Neural cell (in vitro differentiated cells): ENCODE measurements at regions not wholly inside any gene's neighbourhood (a gene's known extent, or its start where the extent isn't known, plus 50 kb on each side); places are given as distances from the start of the nearest gene placed in this dataset.

ENCODE experiments used
- H2AFZ ChIP-seq: fragments of 200-600, 300-800 bp; sonication (generic), shearing (Covaris generic); 2 replicates; pipeline ENCODE4 v1.6.0; 2014; ENCODE audit warnings: low read depth, mild to moderate bottlenecking, antibody characterized with exemption, low read length, moderate library complexity
- H3F3A ChIP-seq: fragments of 200-600 bp; shearing (Covaris generic); 2 replicates; pipeline ENCODE4 v1.6.1; 2016; ENCODE audit warnings: mild to moderate bottlenecking, moderate library complexity, mixed read lengths, antibody characterized with exemption, low read length; ENCODE audit not compliant: insufficient read depth, poor library complexity, severe bottlenecking
- H3K27ac ChIP-seq: fragments of 200-600, 300-800 bp; sonication (generic), shearing (Covaris generic); 2 replicates; pipeline ENCODE4 v1.5.1; 2014; ENCODE audit warnings: mild to moderate bottlenecking, low read length, moderate library complexity
- H3K27me3 ChIP-seq: fragments of 300-800, 200-600 bp; sonication (generic), shearing (Covaris generic); 2 replicates; pipeline ENCODE4 v1.6.0; 2014; ENCODE audit warnings: mild to moderate bottlenecking, low read depth, low read length, moderate library complexity; ENCODE audit not compliant: insufficient read depth
- H3K36me3 ChIP-seq: fragments of 300-800, 200-600 bp; sonication (generic), shearing (Covaris generic); 2 replicates; pipeline ENCODE4 v1.5.1; 2014; ENCODE audit warnings: mild to moderate bottlenecking, antibody characterized with exemption, low read length, moderate library complexity; ENCODE audit not compliant: insufficient read depth
- H3K4me2 ChIP-seq: fragments of 300-800, 200-600 bp; sonication (generic), shearing (Covaris generic); 2 replicates; pipeline ENCODE4 v1.6.0; 2014; ENCODE audit warnings: mild to moderate bottlenecking, low read length
- H3K4me3 ChIP-seq: fragments of 300-800, 200-600 bp; sonication (generic), shearing (Covaris generic); 2 replicates; pipeline ENCODE4 v1.5.1; 2014; ENCODE audit warnings: mild to moderate bottlenecking, low read length, moderate library complexity
- H3K79me2 ChIP-seq: fragments of 200-600 bp; shearing (Covaris generic); replicated peaks from 2 replicates; pipeline ENCODE4 v1.6.0; 2014; ENCODE audit warnings: mild to moderate bottlenecking, low read length, moderate library complexity; ENCODE audit not compliant: insufficient read depth
- H3K9ac ChIP-seq: fragments of 300-800, 200-600 bp; sonication (generic), shearing (Covaris generic); 2 replicates; pipeline ENCODE4 v1.6.1; 2016; ENCODE audit warnings: mild to moderate bottlenecking, low read length, mixed read lengths
- H3K9me2 ChIP-seq: fragments of 200-600 bp; shearing (Covaris generic); 2 replicates; pipeline ENCODE4 v1.6.1; 2016; ENCODE audit warnings: mild to moderate bottlenecking, low read length, mixed read lengths; ENCODE audit not compliant: insufficient read depth
- H3K9me3 ChIP-seq: fragments of 200-600, 300-800 bp; sonication (generic), shearing (Covaris generic); 2 replicates; pipeline ENCODE4 v1.6.1; 2016; ENCODE audit warnings: mild to moderate bottlenecking, mixed run types, low read length, moderate library complexity, mixed read lengths
- H4K20me1 ChIP-seq: fragments of 200-600 bp; shearing (Covaris generic); 2 replicates; pipeline ENCODE4 v1.6.1; 2016; ENCODE audit warnings: mild to moderate bottlenecking, mixed run types; ENCODE audit not compliant: insufficient read depth
- EP300 ChIP-seq: fragments of 450-650 bp; conservative IDR thresholded peaks from 2 replicates; pipeline ENCODE4 v1.6.1; 2014; ENCODE audit warnings: antibody characterized with exemption, mild to moderate bottlenecking, moderate library complexity; ENCODE audit not compliant: poor library complexity, severe bottlenecking
- EZH2 ChIP-seq: fragments of 200-600, 300-800 bp; shearing (Covaris generic), sonication (generic); IDR thresholded peaks from 2 replicates; pipeline ENCODE4 v1.6.1; 2014; ENCODE audit warnings: antibody characterized with exemption, low read length, borderline replicate concordance, mild to moderate bottlenecking; ENCODE audit not compliant: insufficient read depth, poor library complexity, severe bottlenecking
- MXI1 ChIP-seq: fragments of 450-650 bp; conservative IDR thresholded peaks from 2 replicates; pipeline ENCODE4 v1.6.1; 2014; ENCODE audit warnings: antibody characterized with exemption, mild to moderate bottlenecking; ENCODE audit not compliant: poor library complexity, severe bottlenecking
- POLR2AphosphoS5 ChIP-seq: IDR thresholded peaks from 2 replicates; pipeline ENCODE4 v1.6.1; 2012
- RAD21 ChIP-seq: fragments of 450-650 bp; conservative IDR thresholded peaks from 2 replicates; pipeline ENCODE4 v1.6.1; 2014; ENCODE audit warnings: antibody characterized with exemption, mild to moderate bottlenecking, moderate library complexity
- SMC3 ChIP-seq: fragments of 450-650 bp; conservative IDR thresholded peaks from 2 replicates; pipeline ENCODE4 v1.6.1; 2014; ENCODE audit warnings: antibody characterized with exemption, mild to moderate bottlenecking, moderate library complexity; ENCODE audit not compliant: poor library complexity
- TAF1 ChIP-seq: IDR thresholded peaks from 2 replicates; pipeline ENCODE4 v1.6.1; 2012; ENCODE audit warnings: low read depth
- TF ChIP-seq, protein P1 (sequence below): fragments of 450-650 bp; IDR thresholded peaks from 2 replicates; pipeline ENCODE4 v1.5.1; 2014; ENCODE audit warnings: antibody characterized with exemption, mild to moderate bottlenecking, moderate library complexity; ENCODE audit not compliant: poor library complexity, severe bottlenecking
- TF ChIP-seq, protein P2 (sequence below): IDR thresholded peaks from 2 replicates; pipeline ENCODE4 v1.6.1; 2012; ENCODE audit warnings: borderline replicate concordance

DNA sequence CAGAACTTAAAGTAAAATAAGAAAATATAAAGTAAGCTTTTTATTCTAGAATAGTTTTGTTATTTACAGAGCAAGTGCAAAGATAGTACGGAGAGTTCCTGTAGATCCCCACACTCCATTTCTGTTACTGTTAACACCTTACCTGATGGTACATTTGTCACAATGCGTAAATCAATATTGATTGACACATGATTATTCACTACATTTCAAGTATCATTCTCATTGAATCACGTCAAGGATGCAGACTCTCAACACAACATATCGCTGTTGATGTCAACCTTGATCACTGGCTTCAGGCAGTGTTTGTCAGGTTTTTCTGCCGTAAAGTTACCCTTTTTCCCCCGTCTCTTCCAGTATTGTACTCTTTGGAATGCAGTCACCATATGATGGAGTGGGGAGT is 64.2 kb upstream of the WSCD1 start:
- Histone ChIP-seq H3K27me3 (no peaks in the 10 kb centered on the region), H3K4me3 (no peak overlapping the region)
- TF ChIP-seq EP300, result peak; percentile 82
- TF ChIP-seq TAF1, result no peak
- TF ChIP-seq MXI1, result no peak
- TF ChIP-seq POLR2AphosphoS5, result peak; percentile 70

DNA sequence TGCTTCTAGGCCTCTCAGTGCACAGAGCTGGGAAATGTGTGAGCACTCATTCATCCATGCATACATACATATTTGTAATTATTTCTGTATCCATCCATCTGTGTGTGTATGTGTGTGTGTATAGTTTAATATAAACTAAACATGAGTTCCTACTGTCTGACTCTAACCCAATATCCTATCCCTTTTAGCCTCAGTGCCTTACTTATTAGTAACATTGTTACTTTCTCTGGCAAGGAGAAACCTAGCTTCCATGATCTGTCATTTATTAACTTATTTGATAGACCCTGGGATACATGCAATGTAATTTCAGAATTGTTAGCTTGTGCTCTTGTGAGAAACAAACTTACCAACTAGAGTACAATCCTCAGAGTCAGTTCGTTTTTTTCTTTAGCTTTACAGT is 59.0 kb upstream of the WSCD1 start:
- H3K79me2 ChIP-seq, result no peaks in the 10 kb centered on the region
- no peak overlapping the region for H3K4me2 ChIP-seq
- no peak overlapping the region for H2AFZ ChIP-seq
- no peaks in the 10 kb centered on the region for H3F3A ChIP-seq
- H3K9me3 ChIP-seq, result no peaks in the 10 kb centered on the region
- H3K9ac ChIP-seq, result no peak overlapping the region
- H3K27ac ChIP-seq, result no peak overlapping the region
- H3K27me3 ChIP-seq, result no peaks in the 10 kb centered on the region
- H3K36me3 ChIP-seq, result no peaks in the 10 kb centered on the region
- H3K4me3 ChIP-seq, result no peak overlapping the region
- no peaks in the 10 kb centered on the region for H3K9me2 ChIP-seq
- H4K20me1 ChIP-seq, result no peaks in the 10 kb centered on the region
- TF ChIP-seq SMC3 (no peak), RAD21 (no peak), EP300 (no peak), POLR2AphosphoS5 (no peak), MXI1 (no peak), TAF1 (no peak), EZH2 (no peak)
- TF ChIP-seq, protein P1, sequence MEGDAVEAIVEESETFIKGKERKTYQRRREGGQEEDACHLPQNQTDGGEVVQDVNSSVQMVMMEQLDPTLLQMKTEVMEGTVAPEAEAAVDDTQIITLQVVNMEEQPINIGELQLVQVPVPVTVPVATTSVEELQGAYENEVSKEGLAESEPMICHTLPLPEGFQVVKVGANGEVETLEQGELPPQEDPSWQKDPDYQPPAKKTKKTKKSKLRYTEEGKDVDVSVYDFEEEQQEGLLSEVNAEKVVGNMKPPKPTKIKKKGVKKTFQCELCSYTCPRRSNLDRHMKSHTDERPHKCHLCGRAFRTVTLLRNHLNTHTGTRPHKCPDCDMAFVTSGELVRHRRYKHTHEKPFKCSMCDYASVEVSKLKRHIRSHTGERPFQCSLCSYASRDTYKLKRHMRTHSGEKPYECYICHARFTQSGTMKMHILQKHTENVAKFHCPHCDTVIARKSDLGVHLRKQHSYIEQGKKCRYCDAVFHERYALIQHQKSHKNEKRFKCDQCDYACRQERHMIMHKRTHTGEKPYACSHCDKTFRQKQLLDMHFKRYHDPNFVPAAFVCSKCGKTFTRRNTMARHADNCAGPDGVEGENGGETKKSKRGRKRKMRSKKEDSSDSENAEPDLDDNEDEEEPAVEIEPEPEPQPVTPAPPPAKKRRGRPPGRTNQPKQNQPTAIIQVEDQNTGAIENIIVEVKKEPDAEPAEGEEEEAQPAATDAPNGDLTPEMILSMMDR, result no peak
- TF ChIP-seq, protein P2, sequence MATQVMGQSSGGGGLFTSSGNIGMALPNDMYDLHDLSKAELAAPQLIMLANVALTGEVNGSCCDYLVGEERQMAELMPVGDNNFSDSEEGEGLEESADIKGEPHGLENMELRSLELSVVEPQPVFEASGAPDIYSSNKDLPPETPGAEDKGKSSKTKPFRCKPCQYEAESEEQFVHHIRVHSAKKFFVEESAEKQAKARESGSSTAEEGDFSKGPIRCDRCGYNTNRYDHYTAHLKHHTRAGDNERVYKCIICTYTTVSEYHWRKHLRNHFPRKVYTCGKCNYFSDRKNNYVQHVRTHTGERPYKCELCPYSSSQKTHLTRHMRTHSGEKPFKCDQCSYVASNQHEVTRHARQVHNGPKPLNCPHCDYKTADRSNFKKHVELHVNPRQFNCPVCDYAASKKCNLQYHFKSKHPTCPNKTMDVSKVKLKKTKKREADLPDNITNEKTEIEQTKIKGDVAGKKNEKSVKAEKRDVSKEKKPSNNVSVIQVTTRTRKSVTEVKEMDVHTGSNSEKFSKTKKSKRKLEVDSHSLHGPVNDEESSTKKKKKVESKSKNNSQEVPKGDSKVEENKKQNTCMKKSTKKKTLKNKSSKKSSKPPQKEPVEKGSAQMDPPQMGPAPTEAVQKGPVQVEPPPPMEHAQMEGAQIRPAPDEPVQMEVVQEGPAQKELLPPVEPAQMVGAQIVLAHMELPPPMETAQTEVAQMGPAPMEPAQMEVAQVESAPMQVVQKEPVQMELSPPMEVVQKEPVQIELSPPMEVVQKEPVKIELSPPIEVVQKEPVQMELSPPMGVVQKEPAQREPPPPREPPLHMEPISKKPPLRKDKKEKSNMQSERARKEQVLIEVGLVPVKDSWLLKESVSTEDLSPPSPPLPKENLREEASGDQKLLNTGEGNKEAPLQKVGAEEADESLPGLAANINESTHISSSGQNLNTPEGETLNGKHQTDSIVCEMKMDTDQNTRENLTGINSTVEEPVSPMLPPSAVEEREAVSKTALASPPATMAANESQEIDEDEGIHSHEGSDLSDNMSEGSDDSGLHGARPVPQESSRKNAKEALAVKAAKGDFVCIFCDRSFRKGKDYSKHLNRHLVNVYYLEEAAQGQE, result no peak

More for the DNA sequence above, 64.2 kb upstream of the WSCD1 start:
- H3K9me3 ChIP-seq, result no peaks in the 10 kb centered on the region
- H3K4me2 ChIP-seq, result no peak overlapping the region
- no peaks in the 10 kb centered on the region for H3K79me2 ChIP-seq
- no peak overlapping the region for H3K27ac ChIP-seq
- no peak overlapping the region for H2AFZ ChIP-seq
- no peaks in the 10 kb centered on the region for H3K9me2 ChIP-seq
- H3K36me3 ChIP-seq, result no peaks in the 10 kb centered on the region
- H3K9ac ChIP-seq, result no peak overlapping the region
- H4K20me1 ChIP-seq, result no peaks in the 10 kb centered on the region
- H3F3A ChIP-seq, result no peaks in the 10 kb centered on the region

DNA sequence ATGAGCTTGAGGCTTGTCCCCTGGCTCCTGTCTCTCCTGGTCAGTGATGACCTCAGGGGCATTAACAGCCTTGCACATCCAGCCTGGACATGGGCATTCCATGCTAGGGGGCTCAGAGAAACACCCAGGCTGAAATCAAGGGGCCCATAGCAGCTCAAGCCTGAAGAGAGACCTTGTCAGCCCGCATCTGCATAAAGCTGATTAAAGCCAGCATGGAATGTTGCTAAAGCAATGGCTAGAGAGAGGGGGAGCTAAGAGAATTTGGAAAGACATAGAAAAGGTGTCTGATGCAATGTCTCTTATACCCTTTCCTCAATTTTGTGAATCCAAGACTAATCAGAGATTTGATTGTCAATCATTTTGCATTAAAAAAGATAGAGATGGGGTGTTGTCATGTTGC is 51.4 kb upstream of the WSCD1 start:
- H4K20me1 ChIP-seq, result no peaks in the 10 kb centered on the region
- H2AFZ ChIP-seq, result no peak overlapping the region

More for the DNA sequence above, 51.4 kb upstream of the WSCD1 start:
- H3K27ac ChIP-seq, result no peak overlapping the region
- H3K4me3 ChIP-seq, result no peak overlapping the region
- no peak overlapping the region for H3K9ac ChIP-seq
- H3K4me2 ChIP-seq, result no peak overlapping the region
- no peaks in the 10 kb centered on the region for H3F3A ChIP-seq
- no peaks in the 10 kb centered on the region for H3K9me3 ChIP-seq
- H3K79me2 ChIP-seq, result no peaks in the 10 kb centered on the region
- H3K36me3 ChIP-seq, result no peaks in the 10 kb centered on the region
- H3K27me3 ChIP-seq, result no peaks in the 10 kb centered on the region
- H3K9me2 ChIP-seq, result no peaks in the 10 kb centered on the region
- no peak for TF ChIP-seq EZH2
- no peak for TF ChIP-seq POLR2AphosphoS5
- TF ChIP-seq TAF1, result no peak
- no peak for TF ChIP-seq RAD21
- TF ChIP-seq, protein P1, result no peak
- TF ChIP-seq SMC3, result no peak
- TF ChIP-seq, protein P2, result no peak
- TF ChIP-seq MXI1, result no peak
- TF ChIP-seq EP300, result no peak
